Spleen (tissue), 11 donors: ENCODE measurements at regions not wholly inside any gene's neighbourhood (a gene's known extent, or its start where the extent isn't known, plus 50 kb on each side); places are given as distances from the start of the nearest gene placed in this dataset.

ENCODE experiments used
- DNase-seq: peaks from one replicate; pipeline ENCODE4 v3.0.0-alpha.2; 2020
- H3K27ac ChIP-seq, 8 donors: fragments of 200-600 bp; sonication (generic) in 7 of 8; 1 replicate in 4 of 8; 2 replicates in 4 of 8; pipeline versions ENCODE4 v1.5.0 to v1.8.0; 2016 to 2021; ENCODE audit warnings: inconsistent platforms in 4 of 8, mild to moderate bottlenecking in 4 of 8, moderate library complexity in 1 of 8
- H3K27me3 ChIP-seq, 7 donors: fragments of 200-600 bp; sonication (generic) in 6 of 7; replicated peaks in 1 of 7; 1 replicate in 4 of 7; 2 replicates in 3 of 7; pipeline versions ENCODE4 v1.5.0 to v1.8.0; 2016 to 2021; ENCODE audit warnings: inconsistent platforms in 3 of 7, mild to moderate bottlenecking in 1 of 7
- H3K36me3 ChIP-seq, 6 donors: fragments of 200-600 bp; sonication (generic) in 5 of 6; 1 replicate in 4 of 6; 2 replicates in 2 of 6; pipeline versions ENCODE4 v1.5.0 to v1.8.0; 2016 to 2021; ENCODE audit warnings: inconsistent platforms in 2 of 6
- H3K4me1 ChIP-seq, 6 donors: fragments of 200-600 bp; sonication (generic) in 5 of 6; 1 replicate in 3 of 6; 2 replicates in 3 of 6; pipeline versions ENCODE4 v1.5.0 to v1.8.0; 2016 to 2021; ENCODE audit warnings: inconsistent platforms in 3 of 6
- H3K4me3 ChIP-seq, 8 donors: fragments of 200-600 bp; sonication (generic) in 7 of 8; 1 replicate in 4 of 8; 2 replicates in 4 of 8; pipeline versions ENCODE4 v1.5.0 to v1.8.0; 2016 to 2021; ENCODE audit warnings: inconsistent platforms in 4 of 8, mild to moderate bottlenecking in 4 of 8, moderate library complexity in 2 of 8
- H3K9me3 ChIP-seq, 8 donors: fragments of 200-600 bp; sonication (generic) in 7 of 8; 1 replicate in 4 of 8; 2 replicates in 4 of 8; pipeline versions ENCODE4 v1.5.0 to v1.8.0; 2016 to 2021; ENCODE audit warnings: inconsistent platforms in 4 of 8
- POLR2A ChIP-seq, 3 donors: fragments of 450-650 bp; IDR thresholded peaks; one replicate each; pipeline ENCODE4 v1.5.1; 2017; ENCODE audit warnings: antibody characterized with exemption in 3 of 3, mild to moderate bottlenecking in 1 of 3
- POLR2AphosphoS5 ChIP-seq, 3 donors: sonication (generic); formaldehyde crosslinking; IDR thresholded peaks; one replicate each; pipeline ENCODE4 v1.5.1; 2017; ENCODE audit warnings: antibody characterized with exemption in 3 of 3
- WGBS, 5 donors: extraction: QIAGEN DNeasy Blood & Tissue Kit in 3 of 5; methylation state at CpG; one replicate each; pipeline versions ENCODE4 v1.1.5 to v1.1.7; 2013 to 2018; 5-methylcytosine and 5-hydroxymethylcytosine counted together
- intact Hi-C: fragments of 100-400 bp; cut with DNase I; formaldehyde crosslinking; loops from one replicate; pipeline ENCODE4 v1.15.0; 2023; ENCODE audit warnings: low total_unique reads
- TF ChIP-seq, protein P1 (sequence below), 11 experiments: fragments of 200-600 bp in 7 of 11; fragments of 450-650 bp in 4 of 11; sonication (generic) in 4 of 11; IDR thresholded peaks in 8 of 11; conservative IDR thresholded peaks in 3 of 11; 1 replicate in 7 of 11; 2 replicates in 4 of 11; pipeline versions ENCODE4 v1.4.0 to v1.8.0; 2016 to 2021; ENCODE audit warnings: antibody characterized with exemption in 11 of 11, inconsistent platforms in 4 of 11, mild to moderate bottlenecking in 1 of 11
- donor health status: healthy with polysubstance abuse.
- donor health status: DM: no; HTN: no; CAD: no; lungs with moderate emphysema.
- donor health status: DM: no; HTN: no; CAD: no.
- donor health status: Bipolar disorder and iron deficiency.
- donor health status: healthy.
- donor health status: DM: no; HTN: no; CAD: no.
- donor health status: DM: yes; HTN: yes; CAD: no.

DNA sequence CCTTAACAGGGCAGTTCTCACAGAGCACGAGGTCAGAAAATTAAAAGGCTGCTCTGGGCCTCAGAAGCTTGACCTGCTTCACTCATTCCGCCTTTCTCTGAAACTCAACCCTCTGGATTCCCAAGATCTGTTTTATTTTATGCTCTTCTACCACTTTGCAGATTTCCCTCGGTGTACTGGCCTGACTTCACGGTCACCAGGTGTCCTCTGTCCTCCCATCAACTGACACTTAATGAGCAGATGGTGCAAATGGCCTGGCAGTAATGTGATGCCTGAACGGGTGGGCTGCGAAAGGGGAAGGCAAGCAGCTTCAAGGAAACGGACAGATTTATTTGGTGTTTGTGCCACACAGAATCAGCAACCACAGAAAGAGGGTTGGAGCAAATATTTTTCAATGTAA, 169.7 kb upstream of the TFAP2D start:
- DNase-seq = no peak
- intact Hi-C loops = no loop called here
- 36 to 47% (median 41%) methylated on average over 7 of the region's 7 CpGs for WGBS, 5 donors

DNA sequence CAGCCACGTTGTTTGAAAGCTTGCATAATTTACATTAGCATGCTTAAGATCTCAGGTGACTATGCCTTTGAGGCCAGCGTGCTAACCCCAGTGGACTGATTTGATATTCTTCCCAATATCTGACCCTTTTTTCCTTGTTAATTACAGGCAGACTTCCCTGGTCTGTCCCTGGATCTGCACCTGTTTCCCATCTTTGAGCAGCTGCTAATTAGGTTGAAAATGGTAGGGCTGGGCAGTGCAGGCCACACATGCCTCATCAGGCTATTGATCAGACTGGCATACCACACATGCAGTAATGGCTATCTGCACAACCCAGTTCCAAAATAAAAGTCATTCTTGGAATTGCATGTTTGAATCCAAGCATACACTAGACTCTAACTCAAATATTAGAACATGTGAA, 164.3 kb upstream of the TFAP2D start:
- Histone ChIP-seq H3K36me3 (no peaks in the 10 kb centered on the region), H3K27ac (no peak overlapping the region), H3K4me1 (no peaks in the 10 kb centered on the region), H3K9me3 (peaks cover 0 to 5% (median 0%) of the 10 kb centered on the region in 8 donors), H3K4me3 (no peak overlapping the region), H3K27me3 (no peaks in the 10 kb centered on the region)
- no peak for DNase-seq
- TF ChIP-seq, protein P1, sequence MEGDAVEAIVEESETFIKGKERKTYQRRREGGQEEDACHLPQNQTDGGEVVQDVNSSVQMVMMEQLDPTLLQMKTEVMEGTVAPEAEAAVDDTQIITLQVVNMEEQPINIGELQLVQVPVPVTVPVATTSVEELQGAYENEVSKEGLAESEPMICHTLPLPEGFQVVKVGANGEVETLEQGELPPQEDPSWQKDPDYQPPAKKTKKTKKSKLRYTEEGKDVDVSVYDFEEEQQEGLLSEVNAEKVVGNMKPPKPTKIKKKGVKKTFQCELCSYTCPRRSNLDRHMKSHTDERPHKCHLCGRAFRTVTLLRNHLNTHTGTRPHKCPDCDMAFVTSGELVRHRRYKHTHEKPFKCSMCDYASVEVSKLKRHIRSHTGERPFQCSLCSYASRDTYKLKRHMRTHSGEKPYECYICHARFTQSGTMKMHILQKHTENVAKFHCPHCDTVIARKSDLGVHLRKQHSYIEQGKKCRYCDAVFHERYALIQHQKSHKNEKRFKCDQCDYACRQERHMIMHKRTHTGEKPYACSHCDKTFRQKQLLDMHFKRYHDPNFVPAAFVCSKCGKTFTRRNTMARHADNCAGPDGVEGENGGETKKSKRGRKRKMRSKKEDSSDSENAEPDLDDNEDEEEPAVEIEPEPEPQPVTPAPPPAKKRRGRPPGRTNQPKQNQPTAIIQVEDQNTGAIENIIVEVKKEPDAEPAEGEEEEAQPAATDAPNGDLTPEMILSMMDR (IDR thresholded peaks at IDR 0.05 in 8 of 11, conservative IDR thresholded peaks at IDR 0.05 in 3 of 11) = no peak
- no peak for TF ChIP-seq POLR2AphosphoS5 (IDR thresholded peaks at IDR 0.05)
- TF ChIP-seq POLR2A (IDR thresholded peaks at IDR 0.05) = no peak
- intact Hi-C loops = no loop called here
- 48 to 66% (median 50%) methylated on average over 2 of the region's 2 CpGs for WGBS, 5 donors

More for the DNA sequence above, 169.7 kb upstream of the TFAP2D start:
- TF ChIP-seq POLR2A (IDR thresholded peaks at IDR 0.05) (no peak), POLR2AphosphoS5 (IDR thresholded peaks at IDR 0.05) (no peak)
- TF ChIP-seq, protein P1 (IDR thresholded peaks at IDR 0.05 in 8 of 11, conservative IDR thresholded peaks at IDR 0.05 in 3 of 11) = no peak
- Histone ChIP-seq H3K27me3 (no peaks in the 10 kb centered on the region), H3K4me3 (no peak overlapping the region), H3K36me3 (no peaks in the 10 kb centered on the region), H3K27ac (no peak overlapping the region), H3K4me1 (no peaks in the 10 kb centered on the region), H3K9me3 (no peaks in the 10 kb centered on the region)

DNA sequence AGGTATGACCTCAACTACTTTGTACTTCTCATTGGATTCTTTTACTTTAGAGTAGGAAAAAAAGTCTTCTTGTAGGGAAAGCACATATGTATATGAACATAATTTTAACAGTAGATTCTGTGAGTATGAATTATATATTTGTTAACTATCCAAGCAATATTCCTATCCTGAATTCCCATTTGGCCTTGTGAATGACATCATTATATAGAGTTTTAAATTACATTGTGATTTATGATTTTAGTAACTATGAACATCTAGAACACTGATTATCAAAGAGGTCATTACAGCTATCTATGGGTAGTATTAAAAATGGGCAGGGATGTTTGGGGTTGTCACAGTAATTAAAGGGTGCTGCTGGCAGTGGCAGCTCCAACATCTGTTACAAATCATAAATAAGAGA, 163.9 kb upstream of the TFAP2D start:
- no peak for DNase-seq
- H3K36me3 ChIP-seq = no peaks in the 10 kb centered on the region
- TF ChIP-seq POLR2AphosphoS5 (IDR thresholded peaks at IDR 0.05) = no peak
- TF ChIP-seq POLR2A (IDR thresholded peaks at IDR 0.05) = no peak
- TF ChIP-seq, protein P1 (IDR thresholded peaks at IDR 0.05 in 8 of 11, conservative IDR thresholded peaks at IDR 0.05 in 3 of 11) = no peak
- H3K4me1 ChIP-seq = no peaks in the 10 kb centered on the region
- peaks cover 0 to 10% (median 0%) of the 10 kb centered on the region in 8 donors for H3K9me3 ChIP-seq
- intact Hi-C loops = no loop called here
- no peak overlapping the region for H3K27ac ChIP-seq
- no peak overlapping the region for H3K4me3 ChIP-seq
- no peaks in the 10 kb centered on the region for H3K27me3 ChIP-seq

DNA sequence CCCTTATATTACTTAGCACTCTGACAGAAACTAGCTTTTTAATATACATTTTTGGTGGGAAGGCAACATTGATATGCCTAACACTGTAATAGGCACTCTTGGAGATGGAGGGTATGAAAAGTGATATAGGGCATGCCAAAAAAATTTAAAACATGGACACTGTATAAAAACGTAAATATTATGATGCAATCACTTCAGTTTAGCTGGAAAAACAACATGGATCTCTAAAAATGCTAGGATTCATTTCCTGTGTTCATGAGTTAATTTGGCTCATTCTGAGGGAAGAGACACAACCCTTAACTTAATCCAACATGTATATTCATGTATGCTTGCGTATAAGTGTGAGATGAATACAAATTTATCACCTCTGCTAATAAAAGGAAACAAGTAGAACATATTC, 157.3 kb upstream of the TFAP2D start:
- WGBS, 5 donors = 46 to 65% (median 56%) methylated on average over 2 of the region's 2 CpGs
- Histone ChIP-seq H3K4me1 (no peaks in the 10 kb centered on the region), H3K9me3 (peaks cover 0 to 11% (median 0%) of the 10 kb centered on the region in 8 donors), H3K27me3 (no peaks in the 10 kb centered on the region), H3K27ac (no peak overlapping the region), H3K4me3 (no peak overlapping the region), H3K36me3 (no peaks in the 10 kb centered on the region)
- TF ChIP-seq, protein P1 (IDR thresholded peaks at IDR 0.05 in 8 of 11, conservative IDR thresholded peaks at IDR 0.05 in 3 of 11) = no peak
- TF ChIP-seq POLR2A (IDR thresholded peaks at IDR 0.05) (no peak), POLR2AphosphoS5 (IDR thresholded peaks at IDR 0.05) (no peak)
- no peak for DNase-seq
- intact Hi-C loops = no loop called here
